PC-9 (cell line): ENCODE measurements at regions not wholly inside any gene's neighbourhood (a gene's known extent, or its start where the extent isn't known, plus 50 kb on each side); places are given as distances from the start of the nearest gene placed in this dataset.
A peak's percentile ranks its signal among the peaks of the same experiment; 100 is the strongest.

ENCODE experiments used
- BruUV-seq: library from RNA; stranded (reverse); fragments of 400-500 nt; replicated peaks from 2 replicates; lab custom pipeline; 2021; lab: Mats Ljungman, UMichigan
- CTCF ChIA-PET: fragments of 300-600 bp; sonication (Branson Sonifier 250); formaldehyde crosslinking; loops from one replicate; lab custom pipeline; 2022; ENCODE audit warnings: antibody characterized with exemption; lab: Charles Lee
- POLR2A ChIA-PET: fragments of 300-600 bp; sonication (Branson Sonifier 250); formaldehyde crosslinking; loops from one replicate; lab custom pipeline; 2022; ENCODE audit warnings: antibody characterized with exemption; ENCODE audit not compliant: unreplicated experiment; lab: Charles Lee
- DNase-seq, 2 experiments: peaks; one replicate each; pipeline versions ENCODE4 v3.0.0 to v3.0.0-alpha.2; 2015 to 2022; ENCODE audit warnings: mixed read lengths in 1 of 2
- H2AFZ ChIP-seq: fragments of 200-600 bp; sonication (generic); 2 replicates; pipeline ENCODE4 v1.8.1; 2017; ENCODE audit warnings: antibody characterized with exemption
- H3F3A ChIP-seq: fragments of 200-600 bp; sonication (generic); 2 replicates; pipeline ENCODE4 v1.8.1; 2017; ENCODE audit warnings: antibody characterized with exemption, mild to moderate bottlenecking, low read depth; ENCODE audit not compliant: insufficient read depth
- H3K27ac ChIP-seq: fragments of 200-600 bp; sonication (generic); 2 replicates; pipeline ENCODE4 v1.6.1; 2016; ENCODE audit warnings: mixed run types
- H3K27me3 ChIP-seq: fragments of 200-600 bp; sonication (generic); 2 replicates; pipeline ENCODE4 v1.6.1; 2016; ENCODE audit warnings: low read depth, mixed run types; ENCODE audit not compliant: insufficient read depth
- H3K36me3 ChIP-seq: fragments of 200-600 bp; sonication (generic); 2 replicates; pipeline ENCODE4 v1.6.1; 2016; ENCODE audit warnings: low read depth, mixed run types
- H3K4me1 ChIP-seq: fragments of 200-600 bp; sonication (generic); replicated peaks from 2 replicates; pipeline ENCODE4 v1.6.1; 2016; ENCODE audit warnings: mixed run types; ENCODE audit not compliant: insufficient read depth
- H3K4me2 ChIP-seq: fragments of 200-600 bp; sonication (generic); 2 replicates; pipeline ENCODE4 v1.6.1; 2017; ENCODE audit warnings: mixed run types
- H3K4me3 ChIP-seq: fragments of 200-600 bp; sonication (generic); 2 replicates; pipeline ENCODE4 v1.6.1; 2016; ENCODE audit warnings: mixed run types
- H3K79me2 ChIP-seq: fragments of 200-600 bp; sonication (generic); 2 replicates; pipeline ENCODE4 v1.6.1; 2017; ENCODE audit warnings: low read depth, mixed run types
- H3K9me2 ChIP-seq: fragments of 200-600 bp; sonication (generic); 2 replicates; pipeline ENCODE4 v1.8.1; 2017; ENCODE audit warnings: mild to moderate bottlenecking; ENCODE audit not compliant: insufficient read depth
- H3K9me3 ChIP-seq: fragments of 200-600 bp; sonication (generic); 2 replicates; pipeline ENCODE4 v1.8.1; 2016; ENCODE audit warnings: low read depth; ENCODE audit not compliant: insufficient read depth
- H4K20me1 ChIP-seq: fragments of 200-600 bp; sonication (generic); 2 replicates; pipeline ENCODE4 v1.8.1; 2017; ENCODE audit not compliant: insufficient read depth
- CTCF ChIP-seq: fragments of 200-600 bp; sonication (generic); conservative IDR thresholded peaks from 2 replicates; pipeline ENCODE4 v1.6.1; 2017; ENCODE audit warnings: mixed run types, antibody characterized with exemption, mild to moderate bottlenecking, moderate library complexity
- EZH2 ChIP-seq: fragments of 200-600 bp; sonication (generic); IDR thresholded peaks from 2 replicates; pipeline ENCODE4 v1.8.0; 2017; ENCODE audit warnings: antibody characterized with exemption, low read depth
- intact Hi-C: fragments of 100-400 bp; cut with micrococcal nuclease; formaldehyde crosslinking; loops from one replicate; pipeline ENCODE4 v1.10.0; 2022; ENCODE audit not compliant: unreplicated experiment

GRCh38 chr6:85348643-85349042 lies 101.2 kb upstream of the NT5E start:
- POLR2A ChIA-PET: no interaction called here

GRCh38 chr6:85347812-85348211 lies 102.1 kb upstream of the NT5E start:
- Histone ChIP-seq H3K4me2 (no peak overlapping the region), H2AFZ (no peak overlapping the region), H3K79me2 (no peaks in the 10 kb centered on the region), H3F3A (peaks cover 9% of the 10 kb centered on the region; the same call in 1 of the 2 replicates), H3K27me3 (no peaks in the 10 kb centered on the region), H4K20me1 (no peaks in the 10 kb centered on the region), H3K27ac (no peak overlapping the region), H3K4me3 (no peak overlapping the region), H3K36me3 (no peaks in the 10 kb centered on the region), H3K9me2 (no peaks in the 10 kb centered on the region), H3K4me1 (peaks cover 21% of the 10 kb centered on the region), H3K9me3 (peaks cover 6% of the 10 kb centered on the region)
- POLR2A ChIA-PET: no interaction called here
- TF ChIP-seq CTCF (no peak), EZH2 (no peak)
- DNase-seq: no peak
- intact Hi-C loops: no loop called here
- BruUV-seq: no TSS peak
- CTCF ChIA-PET: interaction anchor here (0.6 kb wide), 1 partner anchor 616 kb away, joined by 4 read pairs; no protein-coding TSS in a partner anchor

More at GRCh38 chr6:85348643-85349042, 101.2 kb upstream of the NT5E start:
- Histone ChIP-seq H3K9me2 (no peaks in the 10 kb centered on the region), H4K20me1 (no peaks in the 10 kb centered on the region), H3F3A (peaks cover 9% of the 10 kb centered on the region; the same call in 1 of the 2 replicates), H3K4me1 (peaks cover 21% of the 10 kb centered on the region), H2AFZ (no peak overlapping the region), H3K4me3 (no peak overlapping the region), H3K79me2 (no peaks in the 10 kb centered on the region), H3K27me3 (no peaks in the 10 kb centered on the region), H3K4me2 (no peak overlapping the region), H3K36me3 (no peaks in the 10 kb centered on the region), H3K9me3 (peaks cover 6% of the 10 kb centered on the region), H3K27ac (no peak overlapping the region)
- intact Hi-C loops: no loop called here
- no peak for DNase-seq
- TF ChIP-seq CTCF (no peak), EZH2 (no peak)
- CTCF ChIA-PET: no interaction called here
- no TSS peak for BruUV-seq

- Histone ChIP-seq H3K4me3 (no peak overlapping the region), H3K4me1 (peaks cover 21% of the 10 kb centered on the region), H3K9me2 (no peaks in the 10 kb centered on the region), H2AFZ (no peak overlapping the region), H4K20me1 (no peaks in the 10 kb centered on the region), H3K27ac (peak overlapping the region; percentile 93), H3K36me3 (no peaks in the 10 kb centered on the region), H3K4me2 (no peak overlapping the region), H3K9me3 (peaks cover 6% of the 10 kb centered on the region), H3F3A (peaks cover 9% of the 10 kb centered on the region; the same call in 1 of the 2 replicates), H3K79me2 (no peaks in the 10 kb centered on the region), H3K27me3 (no peaks in the 10 kb centered on the region)
- no peak for DNase-seq
- ChIA-PET POLR2A (no interaction called here), CTCF (no interaction called here)
- TF ChIP-seq EZH2: no peak
- TF ChIP-seq CTCF: no peak
- intact Hi-C loops: no loop called here
- no TSS peak for BruUV-seq
Measured at GRCh38 chr6:85346196-85346595, 103.7 kb upstream of the NT5E start.
